NCI-H1930 (cell line): ENCODE measurements at regions not wholly inside any gene's neighbourhood (a gene's known extent, or its start where the extent isn't known, plus 50 kb on each side); places are given as distances from the start of the nearest gene placed in this dataset.
"Not testable (repeated sequence)": the region's sequence is repeated elsewhere in the genome, so short reads cannot be mapped to it uniquely, and the experiment has no call there.

Experiments
- DNase-seq, 2 experiments: peaks; one replicate each; lab custom pipeline; 2025; lab: John Stamatoyannopoulos, UW

DNA sequence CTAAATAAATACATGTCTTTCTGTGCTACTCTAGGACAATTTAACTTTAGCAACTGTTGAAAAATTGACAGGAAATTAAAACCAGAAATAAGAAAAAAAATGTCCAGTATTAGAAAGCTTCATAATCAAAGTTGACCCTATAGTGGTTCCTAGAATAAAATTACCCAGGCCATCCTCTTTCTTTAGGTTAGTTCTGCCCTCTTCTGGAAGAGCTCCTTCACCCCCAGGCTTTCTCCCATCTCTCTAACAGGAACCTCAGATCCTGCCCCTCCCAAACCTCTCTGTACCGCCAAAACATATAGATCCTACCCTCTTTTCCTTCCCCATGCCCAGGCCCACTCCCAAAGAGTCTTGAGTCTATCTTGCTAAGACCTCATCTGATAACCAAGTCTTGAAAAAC lies 159.4 kb upstream of the CDK1 start:
- DNase-seq, result no peak

DNA sequence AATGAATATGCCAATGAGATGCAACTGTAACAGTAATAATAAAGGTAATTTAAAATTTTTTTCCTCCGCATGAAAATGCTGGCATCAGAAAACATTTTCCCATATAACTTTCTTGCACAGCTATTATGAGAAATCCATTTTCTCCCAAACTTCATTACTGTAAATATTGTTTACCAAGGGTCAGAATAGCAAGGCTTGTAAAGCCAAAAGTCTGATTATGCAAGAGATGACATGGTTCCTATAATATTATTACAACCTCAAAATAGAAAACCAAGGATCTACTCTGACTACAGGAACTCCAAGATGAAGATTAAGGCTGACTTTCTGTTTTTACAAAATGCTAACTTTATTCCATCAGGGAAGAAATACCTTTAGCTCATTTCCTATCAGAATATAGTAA lies 162.7 kb upstream of the CDK1 start:
- DNase-seq, result no peak

- DNase-seq, result no peak
These were observed 163.9 kb upstream of the CDK1 start for GRCh38 chr10:60614363-60614762.

DNA sequence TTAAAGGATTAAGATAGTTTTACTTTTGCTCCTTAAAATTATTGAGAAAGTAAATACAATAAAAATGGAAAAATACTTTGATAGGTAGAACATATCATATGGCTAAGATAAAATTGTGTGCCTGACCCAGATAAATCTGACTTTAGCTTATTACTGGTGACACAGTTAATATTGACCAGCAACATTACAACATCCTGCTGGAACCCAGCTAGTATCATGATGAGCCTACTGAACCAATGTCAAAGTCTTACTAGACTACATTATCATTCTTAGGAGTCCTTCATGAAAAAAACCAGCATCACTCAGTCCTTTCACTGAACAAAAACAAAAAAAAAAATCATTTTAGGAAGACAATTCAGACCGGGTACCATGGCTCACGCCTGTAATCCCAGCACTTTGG lies 164.8 kb upstream of the CDK1 start:
- no peak for DNase-seq

DNA sequence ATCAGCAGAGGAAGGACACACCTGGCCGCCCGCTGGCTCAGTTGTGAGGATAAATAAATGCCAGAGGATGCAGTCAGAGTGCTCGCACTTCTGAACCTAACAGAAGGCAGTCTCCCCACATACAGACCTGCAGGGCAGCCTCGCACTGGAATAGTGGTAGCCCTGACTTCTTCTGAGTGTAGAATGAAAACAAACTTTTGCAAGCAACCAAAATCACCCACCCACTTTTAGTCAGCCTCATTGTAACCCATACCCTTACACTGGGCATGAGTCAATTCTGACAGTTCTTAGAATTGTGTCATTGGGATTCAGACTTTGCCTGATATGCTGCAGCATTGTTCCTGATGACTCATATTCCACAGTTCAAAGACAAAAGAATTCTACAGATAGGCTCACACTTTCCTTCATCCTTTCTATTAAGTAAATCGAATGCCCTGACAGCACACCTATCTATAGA lies 167.0 kb upstream of the CDK1 start:
- no peak for DNase-seq

GRCh38 chr10:60607372-60607771 lies 170.9 kb upstream of the CDK1 start:
- DNase-seq, result no peak

DNA sequence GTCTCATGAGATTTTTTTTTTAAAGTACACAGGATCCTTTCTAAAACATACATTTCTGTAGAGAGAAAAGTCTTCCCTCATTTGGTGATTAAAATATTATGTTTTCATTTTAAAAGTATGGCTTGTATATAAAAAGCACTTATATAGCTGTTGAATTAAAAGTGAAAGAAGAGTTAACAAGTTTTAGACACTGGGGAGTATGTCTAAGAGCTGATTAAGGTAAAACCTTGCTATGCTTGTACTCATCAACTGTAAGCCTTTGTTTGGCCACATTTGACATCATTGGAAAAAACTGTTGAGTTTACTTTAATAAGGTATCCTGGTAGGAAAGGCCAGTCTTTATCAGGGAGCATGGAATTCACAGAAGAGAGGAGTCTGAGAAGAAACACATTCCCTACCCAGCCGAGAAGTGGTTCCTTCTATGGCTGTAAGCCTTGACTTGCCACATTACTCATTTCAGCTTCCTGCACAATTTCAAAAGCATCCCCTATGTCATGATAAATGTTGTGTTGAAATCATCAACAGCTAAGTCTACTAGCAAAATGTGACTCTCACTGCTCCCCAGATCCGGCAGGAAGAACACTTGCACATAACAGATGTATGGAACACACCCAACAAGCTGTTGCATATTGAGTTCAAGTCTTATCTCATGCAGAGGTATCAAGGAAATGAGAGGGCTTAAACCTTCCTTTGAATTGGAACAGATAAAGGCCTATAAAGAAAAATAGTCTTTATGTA lies 171.8 kb upstream of the CDK1 start:
- no peak for DNase-seq

DNA sequence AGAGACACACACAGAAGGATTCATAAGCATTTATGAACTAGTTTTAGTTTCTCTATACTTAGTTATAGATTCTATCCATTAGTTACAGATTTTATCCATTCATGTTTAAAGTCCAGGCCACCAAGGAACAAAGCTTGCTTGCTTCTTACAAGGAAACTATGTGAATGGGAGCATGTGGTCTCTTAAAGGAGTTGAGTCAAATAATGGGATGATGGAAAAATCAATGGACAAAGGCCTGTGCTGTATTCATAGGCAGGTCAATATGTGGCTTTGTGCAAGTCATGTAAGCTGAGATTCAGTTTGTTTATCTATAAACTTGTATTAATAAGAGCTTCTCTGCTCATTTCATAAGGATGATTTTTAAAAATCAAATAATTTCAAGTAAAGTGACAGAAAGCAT lies 172.8 kb upstream of the CDK1 start:
- no peak for DNase-seq

- no peak for DNase-seq
These were observed 173.9 kb upstream of the CDK1 start for GRCh38 chr10:60604342-60604741.

DNA sequence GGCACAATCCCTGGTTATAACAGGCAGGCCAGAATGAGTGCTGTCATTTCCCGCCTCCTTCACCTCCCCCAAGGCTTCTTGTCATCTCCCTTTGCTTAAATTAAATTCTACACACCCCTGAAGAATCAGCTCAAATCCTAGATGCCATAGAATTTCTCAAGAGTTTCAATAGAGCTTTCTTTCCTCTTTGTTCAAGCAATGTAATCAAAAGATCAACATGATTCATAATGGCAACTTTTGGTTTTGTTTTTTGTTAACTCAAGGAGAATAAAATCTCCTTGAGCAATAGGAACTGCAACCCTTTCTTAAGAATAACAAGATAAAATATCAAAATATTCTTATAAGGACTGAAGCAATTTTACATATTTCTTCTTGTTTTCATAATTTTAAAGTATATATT lies 180.8 kb upstream of the CDK1 start:
- DNase-seq, result no peak

DNA sequence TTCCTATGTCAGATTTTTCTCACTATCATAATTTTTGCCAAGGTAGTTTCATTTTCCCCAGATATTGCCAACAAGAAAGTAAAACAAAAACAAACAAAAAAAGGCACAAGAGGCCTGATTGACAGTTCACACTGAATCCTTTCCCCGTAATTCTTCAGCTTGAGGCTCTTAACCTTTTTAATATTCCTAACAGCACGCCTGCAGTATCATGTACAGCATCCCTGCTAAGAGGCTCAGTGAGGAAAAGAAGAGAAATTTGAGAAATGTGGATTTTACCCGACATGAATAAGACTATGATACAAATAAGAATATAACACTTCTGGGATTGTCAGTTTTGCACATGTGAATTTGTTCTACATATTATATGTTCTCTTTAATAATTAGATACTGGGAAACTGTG lies 182.4 kb upstream of the CDK1 start:
- DNase-seq, result no peak

DNA sequence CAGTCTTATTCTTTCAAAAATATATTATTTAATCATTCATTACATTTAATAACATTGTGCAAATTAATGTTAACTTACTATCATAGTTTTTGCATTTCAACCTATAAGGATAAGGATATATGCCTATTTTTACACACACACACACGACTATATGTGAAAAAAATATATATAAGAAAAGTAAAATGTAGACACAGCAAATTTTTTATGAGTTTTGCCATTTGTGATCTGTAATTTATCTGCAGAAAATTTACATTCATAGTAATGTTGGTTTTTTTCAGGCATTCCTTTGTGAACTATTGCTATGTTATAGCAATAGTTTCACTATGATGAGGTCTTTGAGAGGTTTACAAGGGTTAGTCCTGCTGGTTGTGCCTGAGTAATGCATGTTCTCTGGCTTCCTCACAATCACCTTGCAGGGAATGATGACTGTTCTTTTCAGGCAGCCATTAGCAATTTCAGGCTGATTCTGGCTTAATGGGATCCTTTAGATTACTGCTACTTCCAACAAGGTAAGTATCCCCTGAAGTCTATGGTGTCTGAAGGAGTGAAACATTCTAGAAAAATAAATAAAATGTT lies 183.7 kb upstream of the CDK1 start:
- no peak for DNase-seq

DNA sequence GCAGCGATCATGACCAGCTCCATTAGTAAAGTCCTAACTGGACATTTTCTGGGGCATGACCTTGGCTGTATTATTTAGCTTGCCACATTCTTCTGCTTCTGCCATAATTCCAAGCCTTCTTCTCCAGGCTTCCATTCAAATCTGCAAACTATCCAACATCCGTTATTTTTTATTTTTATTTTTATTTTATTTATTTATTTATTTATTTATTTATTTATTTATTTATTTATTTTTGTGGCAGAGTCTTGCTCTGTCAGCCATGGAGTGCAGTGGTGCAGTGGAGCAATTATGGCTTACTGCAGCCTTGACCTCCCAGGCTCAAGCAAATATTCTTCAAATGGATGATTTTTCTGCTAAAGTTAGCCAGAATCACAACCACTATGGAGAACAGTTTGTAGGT lies 187.2 kb upstream of the CDK1 start:
- DNase-seq, result no peak

GRCh38 chr10:60589376-60589775 lies 188.9 kb upstream of the CDK1 start:
- no peak for DNase-seq

DNA sequence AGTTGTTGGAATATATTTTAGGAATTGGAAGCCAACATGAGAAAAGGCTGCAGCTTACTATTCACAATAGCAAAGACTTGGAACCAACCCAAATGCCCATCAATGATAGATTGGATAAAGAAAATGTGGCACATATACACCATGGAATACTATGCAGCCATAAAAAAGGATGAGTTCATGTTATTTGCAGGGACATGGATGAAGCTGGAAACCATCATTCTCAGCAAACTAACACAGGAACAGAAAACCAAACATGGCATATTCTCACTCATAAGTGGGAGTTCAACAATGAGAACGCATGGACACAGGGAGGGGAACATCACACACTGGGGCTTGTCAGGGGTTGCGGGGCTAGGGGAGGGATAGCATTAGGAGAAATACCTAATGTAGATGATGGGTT lies 192.1 kb upstream of the ANK3 start:
- DNase-seq, result not testable (repeated sequence)

GRCh38 chr10:60578217-60578616 lies 188.5 kb upstream of the ANK3 start:
- DNase-seq, result no peak

DNA sequence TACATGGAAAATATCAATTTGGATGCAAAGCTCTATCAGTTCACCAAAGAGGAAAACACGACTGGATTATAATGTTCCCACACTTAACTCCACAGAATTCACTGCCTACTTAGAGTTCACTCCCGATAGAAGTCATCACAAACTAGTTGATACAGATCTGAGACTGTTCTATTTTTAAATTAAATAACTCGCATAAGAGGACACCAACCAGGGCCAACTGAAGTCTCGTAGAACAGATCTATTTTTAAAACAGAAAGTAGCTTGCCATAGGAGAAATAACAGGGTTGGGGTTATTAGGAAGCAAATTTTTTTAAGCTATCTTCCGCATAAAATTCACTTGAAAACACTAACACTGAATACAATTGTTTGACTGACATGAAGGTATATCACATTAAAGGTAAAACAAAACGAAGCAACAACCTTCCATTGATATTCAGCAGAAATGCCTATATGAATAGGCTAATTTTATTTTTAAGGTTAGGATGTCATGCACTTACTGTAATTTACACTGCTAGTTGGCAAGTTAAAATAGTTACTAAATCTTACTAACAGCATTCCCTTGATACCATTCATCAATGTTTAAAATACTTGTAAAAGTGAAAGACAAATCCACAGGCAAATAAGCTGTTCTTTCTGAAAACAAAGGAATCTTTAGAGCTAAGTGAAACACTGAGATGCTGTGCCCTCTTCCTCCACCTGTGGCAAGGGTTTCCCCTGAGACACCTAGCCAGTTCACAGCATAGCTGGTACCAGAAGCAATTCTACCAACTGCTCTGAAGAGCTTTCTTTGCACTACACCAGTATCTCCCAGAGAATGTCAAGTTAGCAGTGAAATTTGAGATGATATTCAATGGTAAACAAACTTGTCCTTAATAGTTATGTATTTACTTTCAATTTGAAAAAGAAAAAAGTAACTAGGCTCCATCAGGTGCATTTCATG lies 186.7 kb upstream of the ANK3 start:
- no peak for DNase-seq

DNA sequence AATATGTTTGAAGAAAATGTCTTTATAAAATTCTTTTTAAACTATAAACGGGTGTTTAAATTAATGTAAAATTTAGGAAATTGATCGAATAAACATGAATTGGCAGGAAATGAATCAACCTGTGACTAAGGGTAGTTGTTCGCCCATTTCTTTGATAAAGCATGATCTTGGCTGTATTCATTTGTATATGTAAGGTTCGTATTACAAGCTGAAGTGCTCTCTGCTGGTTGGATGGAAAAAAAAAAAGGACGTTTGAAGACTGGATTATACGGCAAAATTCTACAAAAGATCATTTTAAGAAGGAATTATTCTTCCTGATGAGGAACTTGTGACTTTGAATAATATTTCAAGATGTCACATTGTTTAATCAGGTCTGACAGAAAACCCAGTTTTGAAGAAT lies 185.4 kb upstream of the ANK3 start:
- no peak for DNase-seq

GRCh38 chr10:60574388-60574787 lies 184.7 kb upstream of the ANK3 start:
- no peak for DNase-seq

DNA sequence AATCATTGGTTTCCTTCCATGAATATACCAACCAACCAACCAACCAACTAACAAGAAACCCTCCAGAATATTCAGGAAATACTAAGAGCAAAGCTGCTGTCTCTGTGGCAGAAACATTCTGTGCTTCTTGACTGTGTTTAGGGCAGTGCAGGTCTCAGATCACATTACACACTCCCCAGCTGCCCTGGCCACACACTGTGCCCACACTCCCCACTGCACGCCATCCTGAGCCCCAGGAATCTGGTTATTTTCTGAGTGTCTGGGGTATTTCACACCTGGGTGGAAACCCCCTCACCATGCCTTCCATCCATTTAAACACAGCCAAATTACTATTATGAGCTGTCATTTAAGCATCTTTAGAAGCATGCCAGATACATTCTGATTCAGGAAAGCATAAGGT lies 183.7 kb upstream of the ANK3 start:
- DNase-seq, result no peak

DNA sequence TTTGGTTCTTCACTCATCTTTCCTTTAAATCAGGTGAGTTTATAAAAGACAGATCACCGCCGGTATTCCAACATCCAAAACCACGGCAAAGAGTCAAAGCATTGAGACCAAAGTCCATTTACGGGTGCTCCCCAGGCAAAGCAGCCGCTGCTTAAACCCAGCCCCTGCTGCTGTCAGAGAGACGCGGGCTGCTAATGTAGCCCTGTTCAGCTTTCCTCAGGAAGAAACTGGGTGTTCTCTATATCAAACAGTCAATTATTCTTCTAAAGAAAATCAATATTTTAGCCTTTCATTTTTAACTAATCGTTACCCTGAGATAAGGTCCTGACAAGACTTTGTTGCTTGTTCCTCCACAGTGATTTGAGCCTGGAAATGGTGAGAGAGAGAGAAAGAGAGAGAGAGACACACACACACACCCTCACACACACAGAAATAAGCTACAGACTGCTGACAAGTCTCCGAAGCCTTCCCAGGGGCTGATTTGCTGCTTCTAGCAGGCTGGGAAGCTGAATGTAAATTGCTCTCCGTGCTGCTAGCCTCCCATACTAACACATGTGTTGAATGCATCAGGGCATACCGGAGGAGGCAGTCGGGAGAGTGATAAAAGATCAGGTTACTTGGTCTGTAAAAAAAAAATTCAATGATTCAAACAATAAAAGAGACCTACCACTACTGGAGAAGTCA lies 183.0 kb upstream of the ANK3 start:
- DNase-seq, result no peak

- DNase-seq, result no peak
These were observed 181.2 kb upstream of the ANK3 start for GRCh38 chr10:60570896-60571295.
